Stimulated activated CD4-positive, alpha-beta T cell treated with anti-CD3 and anti-CD28 coated beads, Interleukin-12 subunit alpha, Interleukin-12 subunit beta, amount 100 ng/mL, for 48 hours (primary cell): ENCODE measurements at regions not wholly inside any gene's neighbourhood (a gene's known extent, or its start where the extent isn't known, plus 50 kb on each side); places are given as distances from the start of the nearest gene placed in this dataset.
"Not testable (repeated sequence)": the region's sequence is repeated elsewhere in the genome, so short reads cannot be mapped to it uniquely, and the experiment has no call there.

Experiments
- DNase-seq, 3 donors: peaks; one replicate each; pipeline ENCODE4 v3.0.0-alpha.2; 2020; ENCODE audit warnings: low read depth in 2 of 3, low spot score in 1 of 3

DNA sequence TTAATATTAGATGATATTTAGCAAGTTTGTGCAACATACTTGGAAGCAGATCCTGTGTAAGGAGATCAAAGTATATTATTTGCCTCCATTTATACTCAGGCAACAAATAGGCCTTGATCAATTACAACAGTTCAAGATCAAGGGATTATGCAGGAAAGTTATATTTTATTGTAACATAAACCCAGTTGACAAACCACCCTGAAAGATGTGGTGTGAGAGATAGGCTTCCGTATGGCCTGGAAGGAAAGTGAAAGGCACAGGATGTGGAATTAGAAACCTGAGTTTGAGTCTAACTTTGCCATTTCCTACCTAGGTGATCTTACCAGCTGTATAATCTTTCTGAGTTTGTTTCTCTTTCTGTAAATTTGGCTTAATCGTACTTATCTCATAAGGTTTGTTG, 284.1 kb downstream of the BMP4 start:
- no peak for DNase-seq

DNA sequence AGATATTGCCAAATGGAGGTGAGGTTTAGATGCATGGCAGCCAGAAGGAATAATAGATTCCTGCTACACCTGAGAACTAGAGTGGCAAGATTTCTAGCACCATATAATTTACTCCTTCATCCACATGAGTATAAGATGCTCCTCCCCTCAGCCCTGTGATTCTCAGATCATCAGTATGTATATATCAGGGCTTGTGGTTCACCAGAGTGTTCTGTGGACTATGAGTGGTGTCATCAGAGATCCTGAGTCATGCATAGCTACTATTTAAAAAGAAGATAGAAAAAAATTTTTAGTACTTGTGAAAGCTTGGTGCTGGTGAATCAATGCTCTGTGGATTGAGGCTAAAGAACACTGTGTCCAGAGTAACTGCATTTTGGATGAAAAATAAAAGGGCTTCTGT, 285.9 kb downstream of the BMP4 start:
- no peak for DNase-seq

DNA sequence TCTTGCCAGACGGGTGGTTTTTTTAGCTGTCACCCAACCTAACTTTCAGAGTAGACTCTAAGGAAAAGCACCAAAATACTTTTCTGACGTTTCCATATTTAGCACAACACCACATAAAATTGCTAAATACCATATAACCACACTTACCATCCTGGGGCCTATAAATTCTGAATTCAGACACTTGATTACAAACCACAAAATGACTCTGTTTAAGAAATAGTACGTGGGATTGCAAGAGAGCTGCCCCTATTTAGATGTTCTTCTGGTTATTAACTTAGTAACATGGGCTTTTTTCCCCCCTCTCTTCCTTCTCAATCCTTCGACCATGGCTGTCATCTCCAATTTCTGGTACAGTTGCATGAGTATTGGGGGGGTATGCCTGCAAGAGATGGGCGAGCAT, 287.7 kb downstream of the BMP4 start:
- no peak for DNase-seq

DNA sequence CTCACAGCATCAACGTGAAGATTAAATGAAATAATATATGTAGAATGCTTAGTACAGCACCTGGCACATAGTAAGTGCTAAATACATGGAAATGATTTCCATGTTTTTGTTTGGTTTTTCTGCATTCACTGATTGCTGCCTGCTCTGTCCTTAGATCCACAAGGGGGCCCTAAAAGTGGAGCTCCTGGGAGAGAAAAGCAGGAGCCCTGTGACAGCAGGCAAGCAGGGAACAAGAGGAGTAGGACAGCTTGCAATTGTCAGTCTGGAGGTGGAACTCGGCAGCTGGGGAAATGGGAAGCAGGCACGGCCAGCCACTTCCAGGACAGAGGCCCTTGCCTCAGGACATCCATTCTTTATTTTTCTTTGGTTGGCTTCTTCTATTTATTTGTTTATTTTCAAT, 292.9 kb downstream of the BMP4 start:
- DNase-seq, result no peak

DNA sequence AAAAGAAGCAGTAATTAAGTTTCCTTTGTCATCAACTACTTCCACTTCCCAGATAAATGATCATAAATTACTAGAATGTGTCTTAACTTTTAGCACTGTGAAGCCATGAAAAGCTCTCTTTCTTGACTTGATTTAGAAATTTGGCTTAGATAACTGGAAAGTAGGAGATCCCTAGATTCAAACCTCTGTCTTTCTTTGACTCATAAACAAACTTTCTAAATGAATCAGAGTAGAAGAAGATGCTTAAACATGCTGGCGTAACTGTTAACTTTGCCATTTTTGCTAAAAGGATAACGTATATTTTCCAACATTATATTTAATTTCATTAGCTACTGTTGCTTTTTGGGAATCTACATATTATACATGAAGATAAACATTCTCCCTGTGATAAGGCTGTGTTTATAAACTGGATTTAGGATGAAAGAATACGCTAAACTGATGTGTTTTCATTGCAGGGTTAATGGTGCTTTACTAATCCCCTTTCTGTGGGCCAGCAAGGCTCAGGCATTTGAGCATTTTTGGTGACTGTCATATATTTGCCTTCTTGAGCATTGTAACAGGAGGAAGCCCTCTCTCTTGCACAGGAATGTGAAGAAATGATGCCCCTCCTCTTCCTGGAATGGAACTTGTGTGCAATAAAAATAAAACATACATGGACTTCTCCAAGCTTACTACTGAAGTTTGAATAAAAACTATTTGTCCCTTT, 301.4 kb downstream of the BMP4 start:
- no peak for DNase-seq

DNA sequence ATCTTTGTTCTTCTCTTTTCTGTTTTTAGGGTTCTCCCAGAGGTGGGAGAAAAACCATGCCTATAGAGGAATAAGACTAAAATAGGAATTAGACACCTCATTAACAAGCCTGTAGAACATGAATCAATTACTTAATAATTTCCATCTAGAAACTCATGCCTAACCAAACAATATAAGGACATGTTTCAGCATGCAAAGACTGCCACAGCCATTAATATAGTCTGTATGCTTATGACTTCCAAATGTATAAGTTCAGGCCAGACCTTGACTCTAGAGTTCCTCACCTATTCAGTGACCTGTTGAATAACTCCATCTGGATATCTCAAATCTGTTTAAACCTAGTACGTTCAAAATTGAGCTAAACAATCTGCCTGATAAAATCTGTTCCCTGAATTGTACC, 304.6 kb downstream of the BMP4 start:
- no peak for DNase-seq

DNA sequence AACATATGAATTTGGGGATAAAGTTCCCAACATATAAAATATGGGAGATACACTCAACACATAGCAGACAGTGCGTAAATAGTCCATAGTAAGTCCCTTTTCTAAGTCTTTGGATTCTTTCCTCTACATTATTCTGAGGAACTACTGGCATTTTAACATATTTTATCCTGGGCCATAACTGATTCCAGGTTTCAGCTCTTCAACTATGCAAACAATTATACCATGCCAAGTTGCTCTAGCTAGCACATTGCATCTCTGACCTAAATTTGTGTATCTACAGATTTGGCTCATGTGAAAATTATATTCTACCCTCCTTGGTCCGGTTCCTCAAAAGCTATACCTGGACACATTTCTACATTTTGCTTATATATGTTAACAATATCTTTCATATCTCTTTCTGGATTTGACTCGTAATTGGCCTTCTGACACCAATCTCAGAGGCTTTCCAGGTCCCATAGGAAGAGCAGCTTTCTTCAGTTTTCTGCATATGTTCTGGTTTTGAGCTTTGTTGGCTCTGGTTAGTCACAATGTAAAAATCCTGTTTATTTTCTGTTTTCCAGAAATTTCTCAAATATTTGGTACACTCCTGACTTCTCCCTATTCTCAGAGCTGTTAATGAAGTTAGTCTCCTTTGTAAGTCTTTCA, 305.4 kb downstream of the BMP4 start:
- DNase-seq, result no peak

DNA sequence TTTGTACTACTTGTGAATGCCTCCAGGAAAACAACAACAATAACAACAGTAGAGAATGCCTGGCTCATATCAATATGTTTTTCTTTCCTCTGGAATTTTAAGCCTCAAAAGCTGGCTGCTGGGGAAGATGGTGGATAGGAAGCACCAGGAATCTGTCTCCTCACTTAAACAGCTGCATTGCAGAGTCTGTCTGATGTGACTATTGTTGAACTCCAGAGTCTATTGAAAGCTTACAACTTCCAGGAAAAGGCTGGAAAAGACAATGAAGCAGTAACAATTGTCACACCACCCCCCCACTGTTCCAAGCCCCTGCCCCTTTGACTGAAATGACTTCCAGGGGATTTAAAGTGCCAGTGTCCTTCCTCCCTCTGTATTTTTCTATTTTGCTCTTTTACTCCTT, 309.7 kb downstream of the BMP4 start:
- no peak for DNase-seq

DNA sequence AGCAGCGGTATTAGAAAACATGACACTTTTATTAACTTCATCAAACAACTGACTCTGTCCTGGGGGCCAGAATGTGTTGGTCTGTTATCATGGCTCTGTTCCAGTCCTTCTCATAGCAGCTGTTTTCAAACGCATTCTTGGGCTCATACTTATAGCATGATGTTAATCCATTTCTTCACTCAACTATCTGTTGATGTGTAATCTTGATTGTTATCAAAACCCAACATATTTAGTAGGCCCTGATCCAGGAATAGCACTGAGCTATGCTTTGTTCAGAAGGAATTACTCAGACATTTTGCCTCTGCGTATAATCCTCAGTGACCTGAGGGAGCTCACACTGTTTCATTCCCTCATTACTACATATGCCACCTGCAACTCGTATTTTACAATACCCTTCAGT, 315.9 kb downstream of the BMP4 start:
- no peak for DNase-seq

DNA sequence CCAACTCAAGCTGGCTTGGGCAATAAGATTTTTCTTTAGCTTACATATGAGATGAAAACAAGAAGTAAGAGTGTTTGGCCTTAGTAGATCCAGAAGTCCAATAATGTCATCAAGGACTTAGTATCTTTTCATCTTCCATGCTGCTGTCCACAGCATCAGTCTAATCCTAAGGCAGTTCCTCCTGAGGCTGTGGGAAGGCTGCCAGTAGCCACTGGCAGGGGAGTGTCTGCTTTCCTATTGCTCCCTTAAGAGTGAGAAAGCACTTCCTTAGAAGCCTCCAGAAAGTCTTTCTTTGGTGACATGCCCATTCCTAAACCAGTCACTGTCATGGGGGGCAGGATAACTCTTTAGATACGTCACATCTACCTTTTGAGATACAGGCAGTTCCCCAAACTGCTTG, 317.7 kb downstream of the BMP4 start:
- DNase-seq, result no peak

DNA sequence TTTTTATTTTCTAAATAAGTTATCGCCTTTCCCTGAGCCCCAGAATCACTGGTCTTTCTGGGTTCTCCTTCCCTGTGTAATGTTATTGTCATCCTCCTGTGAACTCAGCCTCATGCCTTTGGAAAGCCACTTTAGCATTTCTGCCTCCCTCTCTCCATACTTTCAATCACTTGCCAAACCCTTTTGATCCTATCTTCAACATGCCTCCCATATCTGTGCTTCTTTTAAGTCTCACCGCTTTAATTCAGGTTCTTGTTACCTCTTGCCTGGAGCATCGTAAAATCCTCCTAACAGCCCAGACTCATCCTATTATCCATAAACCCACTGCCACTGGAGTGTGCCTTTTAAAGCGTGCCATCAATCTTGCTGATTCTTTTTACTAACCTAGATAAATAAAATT, 321.8 kb downstream of the BMP4 start:
- DNase-seq, result no peak

DNA sequence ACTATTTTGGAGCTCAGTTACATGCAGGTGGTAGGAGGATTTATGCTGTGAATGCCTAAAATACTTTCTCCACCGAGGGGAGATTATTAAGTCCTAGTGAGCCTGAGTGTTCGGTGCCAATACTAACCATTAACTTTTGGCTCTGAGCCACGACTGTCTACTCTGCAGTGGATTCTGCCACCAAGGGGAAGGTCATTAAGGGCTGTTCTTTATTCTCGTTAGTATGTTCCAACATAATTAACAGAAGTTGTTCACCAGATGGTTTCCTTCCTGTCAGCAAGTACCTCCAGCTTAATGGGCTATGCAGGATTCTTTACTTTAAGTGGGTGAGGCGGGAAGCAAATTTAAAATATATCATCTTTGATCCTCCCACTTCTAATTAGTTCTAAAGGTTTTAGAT, 326.3 kb downstream of the BMP4 start:
- DNase-seq, result no peak

DNA sequence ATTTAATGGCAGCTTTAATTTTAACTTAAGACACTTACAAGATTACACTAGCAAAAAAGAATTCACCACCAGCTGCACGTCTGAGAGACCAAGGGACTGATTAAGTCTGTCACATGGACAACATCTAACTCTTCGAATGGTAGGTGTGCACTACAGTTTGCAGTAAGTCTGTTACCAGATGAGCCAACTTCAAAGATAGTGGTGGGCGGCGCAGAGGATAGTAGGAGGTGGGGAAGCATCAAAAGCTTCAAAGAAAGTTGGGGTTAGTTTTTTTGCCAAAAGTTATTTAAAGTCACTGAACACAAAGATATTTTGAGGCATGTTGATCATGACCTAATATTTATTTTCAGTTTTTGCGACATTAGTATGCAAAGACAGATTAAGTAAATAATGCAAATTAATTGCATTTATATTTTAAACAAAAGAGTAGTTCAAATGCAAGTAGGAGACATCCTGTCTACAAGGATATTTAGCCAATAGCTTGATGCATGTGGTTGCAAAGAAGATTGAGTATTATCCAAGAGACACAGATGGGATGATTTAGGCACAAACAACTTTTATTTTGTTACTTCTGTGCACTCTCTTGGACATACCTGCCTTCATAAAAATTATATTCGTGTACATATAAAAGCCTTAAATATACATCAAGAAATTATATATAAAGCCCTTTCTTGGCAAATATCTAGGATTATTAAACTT, 327.7 kb downstream of the BMP4 start:
- DNase-seq, result no peak

DNA sequence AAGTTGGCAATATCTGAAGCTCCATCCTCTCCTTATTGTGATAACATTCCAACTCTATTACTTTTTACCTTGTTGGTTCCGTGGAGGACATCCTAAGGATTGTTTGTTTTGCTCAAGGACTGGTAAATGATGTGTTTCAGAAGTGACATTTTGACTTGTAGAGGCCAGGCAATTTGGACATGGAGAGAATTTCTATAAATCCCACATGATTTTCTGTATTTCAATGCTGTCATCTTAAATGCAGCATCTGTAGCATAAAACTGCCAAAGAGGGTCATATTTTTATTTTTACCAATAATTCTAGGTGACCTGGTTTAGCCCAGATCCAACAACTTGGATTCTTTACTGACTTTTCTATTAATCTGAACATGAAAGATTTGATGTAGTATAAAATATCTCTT, 328.4 kb downstream of the BMP4 start:
- DNase-seq, result no peak

DNA sequence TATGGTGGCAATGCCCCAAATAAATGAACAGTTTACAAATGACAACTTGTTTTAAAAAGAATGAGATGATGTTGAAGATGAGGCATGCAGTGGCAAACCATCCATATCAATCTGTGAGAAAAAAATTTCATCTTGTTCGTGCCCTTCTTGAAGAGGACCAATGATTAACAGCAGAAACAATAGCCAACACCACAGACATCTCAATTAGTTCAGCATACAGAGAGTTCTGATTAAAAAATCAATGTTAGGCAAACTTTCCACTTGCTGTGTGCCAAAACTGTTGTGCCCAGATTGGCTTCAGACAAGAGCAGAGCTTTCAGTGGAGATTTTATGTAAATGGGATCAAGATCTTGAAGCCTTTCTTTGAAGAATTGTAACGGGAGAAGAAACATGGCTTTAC, 329.9 kb downstream of the BMP4 start:
- no peak for DNase-seq

DNA sequence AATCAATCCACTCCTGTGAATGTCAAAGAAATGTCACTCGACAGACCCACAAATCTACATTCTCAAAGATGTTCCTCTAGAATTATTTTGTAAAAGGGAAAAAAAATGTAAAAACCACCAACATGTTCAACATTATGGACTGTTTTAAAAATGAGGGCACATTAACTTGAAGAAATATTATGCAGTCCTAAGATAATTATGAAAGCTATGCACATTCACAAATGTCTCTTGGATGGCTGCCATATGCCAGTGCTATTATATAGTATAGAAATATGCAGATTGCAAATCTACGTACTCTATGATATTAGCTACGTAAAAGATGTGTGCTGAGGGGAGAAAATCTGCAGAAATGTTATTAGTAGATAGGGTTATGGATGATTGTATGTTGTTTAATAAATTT, 334.2 kb downstream of the BMP4 start:
- no peak for DNase-seq

DNA sequence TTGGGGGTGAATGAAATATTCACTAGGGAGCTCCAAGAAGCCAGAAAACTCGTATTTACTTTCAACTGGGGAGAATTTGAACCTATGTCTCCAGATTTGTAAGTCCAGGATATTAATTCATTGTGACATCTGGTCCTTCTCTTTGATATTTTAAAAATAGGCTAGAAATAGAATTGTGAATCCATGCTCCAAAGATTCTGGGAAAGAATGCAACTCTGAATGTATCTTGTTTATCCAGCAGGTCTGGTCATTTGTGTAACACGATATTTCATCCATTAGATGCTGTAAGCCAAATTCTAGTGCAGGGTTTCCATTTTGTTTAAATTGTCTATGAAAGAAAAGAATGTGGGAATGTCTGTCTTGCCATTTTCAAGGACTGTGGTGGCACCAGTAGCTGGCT, 334.7 kb downstream of the BMP4 start:
- no peak for DNase-seq

DNA sequence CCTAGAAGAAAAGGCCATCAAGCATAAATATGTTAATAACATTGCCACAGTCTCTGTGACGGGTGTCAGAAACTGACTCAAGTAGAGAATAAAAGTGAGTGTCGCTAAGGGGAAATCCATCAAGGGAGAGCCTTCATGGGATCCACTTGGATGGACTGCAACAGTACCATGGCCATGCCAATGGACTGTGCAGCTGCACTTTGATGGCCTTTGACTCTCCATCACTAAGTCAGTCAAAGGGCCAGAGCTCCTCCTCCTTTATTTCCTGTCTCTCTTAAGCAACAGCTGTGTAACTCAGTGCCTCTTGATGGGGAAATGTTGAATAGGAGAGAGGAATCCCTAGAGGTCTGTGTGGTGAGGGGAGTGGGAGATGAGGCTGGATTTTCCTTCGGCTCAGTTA, 335.2 kb downstream of the BMP4 start:
- no peak for DNase-seq

DNA sequence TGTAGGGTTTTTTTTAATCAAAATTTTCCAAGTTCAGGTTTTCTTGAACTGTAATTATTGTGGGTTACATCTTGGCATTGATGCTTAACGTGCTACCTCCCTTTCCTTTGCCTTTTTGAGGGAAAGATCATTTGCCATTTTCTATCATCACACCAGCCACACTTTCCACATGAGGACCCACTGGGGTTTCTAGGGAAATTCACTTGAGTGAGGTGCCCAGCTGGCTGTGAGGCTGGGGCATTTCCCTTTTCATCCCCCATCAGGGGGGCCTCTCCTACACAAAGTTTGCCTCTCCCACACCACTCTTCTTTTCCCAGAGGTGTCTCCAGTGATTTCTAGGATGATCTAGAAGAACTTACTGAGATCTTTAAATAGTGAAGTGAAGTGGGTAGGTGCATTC, 335.7 kb downstream of the BMP4 start:
- no peak for DNase-seq

DNA sequence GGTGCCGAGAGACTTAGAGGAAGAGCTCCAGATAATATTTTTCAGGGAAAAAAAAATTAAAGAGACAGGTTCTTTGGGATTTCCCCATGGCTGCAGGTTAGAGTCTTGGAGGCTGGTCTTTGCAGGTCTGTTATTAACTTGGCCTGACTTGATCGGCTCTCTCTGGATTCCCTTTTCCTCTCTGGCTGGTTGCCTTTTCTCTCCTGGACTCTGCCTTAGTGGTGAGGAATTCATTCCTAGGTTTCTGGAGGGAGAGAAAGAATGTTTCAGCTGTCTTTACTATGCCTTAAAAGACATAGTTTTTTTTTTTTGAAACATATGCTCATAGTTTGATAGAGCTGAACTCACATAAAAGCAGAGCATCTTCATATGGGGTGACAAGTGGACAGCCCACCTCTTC, 336.3 kb downstream of the BMP4 start:
- DNase-seq, result no peak

DNA sequence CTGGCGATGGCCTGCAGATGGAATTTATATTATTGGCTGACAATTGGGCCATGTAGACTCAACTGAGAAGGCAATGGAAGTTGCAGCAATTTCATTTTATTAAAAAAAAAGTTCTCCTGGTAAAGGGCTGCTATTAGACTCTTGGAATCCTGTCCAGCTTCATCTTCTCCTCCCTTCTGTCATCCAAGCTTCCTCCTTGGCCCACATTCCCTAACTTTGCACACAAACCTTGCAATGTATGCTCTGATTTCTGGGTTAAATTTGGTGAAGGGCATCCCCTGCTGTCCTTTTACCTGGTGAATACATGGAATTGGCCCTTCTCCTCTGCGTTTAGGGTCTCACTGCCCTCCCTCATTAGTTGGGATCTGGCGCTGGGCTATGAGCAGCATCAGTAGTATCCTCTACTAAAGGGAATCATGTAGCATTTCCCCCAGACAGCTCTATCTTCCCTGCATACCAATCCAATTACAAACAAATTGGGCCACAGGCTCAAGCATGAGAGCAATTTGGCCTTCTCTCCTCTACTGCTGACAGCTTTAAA, 336.9 kb downstream of the BMP4 start:
- DNase-seq, result no peak

DNA sequence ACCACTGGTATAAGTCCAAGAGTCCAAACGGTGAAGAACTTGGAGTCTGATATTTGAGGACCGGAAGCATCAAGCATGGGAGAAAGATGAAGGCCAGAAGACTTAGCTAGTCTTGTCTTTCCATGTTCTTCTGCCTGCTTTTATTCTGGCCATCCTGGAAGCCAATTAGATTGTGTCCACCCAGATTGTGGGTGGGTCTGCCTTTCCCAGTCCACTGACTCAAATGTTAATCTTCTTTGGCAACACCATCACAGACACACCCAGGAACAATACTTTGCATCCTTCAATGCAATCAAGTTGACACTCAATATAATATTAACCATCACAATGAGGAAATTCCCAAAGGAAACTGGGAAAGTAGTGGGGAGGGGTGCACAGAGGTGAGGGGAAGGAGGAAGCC, 340.1 kb downstream of the BMP4 start:
- DNase-seq, result not testable (repeated sequence)
